Suppressor macrophage treated with lipopolysaccharide for 1 hour (primary cell): ENCODE measurements at regions not wholly inside any gene's neighbourhood (a gene's known extent, or its start where the extent isn't known, plus 50 kb on each side); places are given as distances from the start of the nearest gene placed in this dataset.

Source experiments
- DNase-seq, 3 donors: peaks; one replicate each; pipeline ENCODE4 v3.0.0-alpha.2; 2020 to 2022

DNA sequence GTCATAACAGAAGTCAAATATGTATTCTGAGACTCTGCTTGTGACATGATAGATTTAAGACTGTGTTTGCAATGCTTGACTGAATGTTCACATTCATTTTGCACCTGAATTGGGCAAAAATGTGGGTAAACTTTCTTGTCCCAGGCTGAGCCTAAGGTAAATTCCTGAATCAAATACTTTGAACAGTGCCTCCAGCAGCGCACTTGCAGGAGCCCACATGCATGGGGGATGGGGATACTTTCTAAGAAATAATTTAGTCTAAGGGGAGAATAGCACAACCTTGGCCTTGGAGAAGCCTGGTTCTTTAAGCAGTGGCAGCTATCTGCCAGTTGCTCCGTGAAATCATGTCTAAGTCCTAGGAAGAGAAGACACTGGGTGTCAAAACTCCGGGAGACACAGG, 163.5 kb upstream of the EGFLAM start:
- no peak for DNase-seq

DNA sequence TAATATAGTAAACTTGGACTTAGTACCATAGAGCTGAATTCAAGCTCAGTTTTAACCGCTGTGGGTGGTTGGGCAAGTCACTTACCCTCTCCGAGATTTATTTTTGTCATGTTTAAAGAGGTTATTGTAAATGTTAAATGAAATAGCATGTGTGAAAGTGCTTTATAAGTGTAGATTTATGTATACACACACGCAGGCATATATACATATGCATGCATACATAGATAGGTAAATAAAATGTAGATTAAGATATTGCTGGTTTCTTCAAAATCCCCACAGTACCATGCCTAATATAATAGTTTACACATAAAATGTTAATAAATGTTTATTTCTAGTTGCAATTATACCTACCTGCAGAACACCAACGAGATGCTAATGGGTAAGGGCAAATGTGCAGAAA, 164.5 kb upstream of the EGFLAM start:
- no peak for DNase-seq

DNA sequence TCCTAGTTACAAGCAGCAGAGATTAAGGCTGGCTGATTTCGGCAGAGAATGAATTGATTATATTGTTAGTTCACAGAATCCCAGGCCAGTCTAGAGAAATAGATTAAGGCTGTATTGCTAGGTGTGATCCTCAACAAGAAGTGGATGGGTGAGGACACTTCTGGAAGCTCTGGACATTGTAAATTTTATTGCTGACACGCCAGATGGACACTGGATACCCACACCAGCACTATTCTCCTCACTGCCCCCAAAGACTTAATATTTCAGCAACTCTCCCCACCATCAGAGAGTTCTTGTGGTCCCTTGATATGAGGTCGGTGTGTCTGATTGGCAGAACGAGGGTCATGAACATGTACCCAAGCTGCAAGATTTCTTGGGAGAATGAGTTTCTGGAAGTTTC, 171.6 kb upstream of the EGFLAM start:
- no peak for DNase-seq

DNA sequence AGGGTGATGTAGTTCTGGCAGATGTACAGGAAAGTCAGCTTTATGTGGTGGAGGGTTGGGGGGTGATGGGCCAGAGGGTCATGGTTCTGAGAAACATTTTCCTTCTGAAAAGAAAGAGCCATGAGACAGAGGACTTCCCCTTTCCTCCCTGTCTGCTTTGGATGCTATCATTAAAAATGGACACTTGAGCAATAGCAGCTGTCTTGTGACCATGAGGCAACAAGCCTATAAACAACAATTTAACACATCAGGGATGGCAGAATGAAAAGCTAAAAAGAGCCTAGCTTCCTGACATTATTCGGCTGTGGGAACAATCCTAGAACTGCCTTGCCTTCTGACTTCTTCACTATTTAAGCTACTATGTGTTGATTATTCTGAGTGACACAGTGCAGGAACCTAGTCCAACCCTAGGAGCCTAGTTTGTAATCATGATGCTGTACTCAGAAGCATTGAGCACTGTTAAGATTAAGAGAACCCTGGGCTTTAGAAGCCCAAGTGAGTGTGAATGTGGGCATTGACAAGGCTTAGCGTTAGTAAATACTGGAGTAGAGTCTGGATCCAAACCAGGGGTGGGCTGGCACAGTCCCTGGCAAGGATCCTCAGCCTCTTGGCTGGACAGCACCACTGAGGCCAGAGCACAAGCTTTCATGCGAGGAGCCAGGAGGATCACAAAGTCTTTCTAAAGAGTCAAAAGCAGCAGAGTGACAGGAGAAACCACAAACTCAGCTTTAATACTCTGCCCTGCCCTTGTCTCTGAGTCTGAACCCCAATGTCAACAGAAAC, 178.5 kb upstream of the EGFLAM start:
- peak; percentile 46 to 55 (median 53) for DNase-seq

DNA sequence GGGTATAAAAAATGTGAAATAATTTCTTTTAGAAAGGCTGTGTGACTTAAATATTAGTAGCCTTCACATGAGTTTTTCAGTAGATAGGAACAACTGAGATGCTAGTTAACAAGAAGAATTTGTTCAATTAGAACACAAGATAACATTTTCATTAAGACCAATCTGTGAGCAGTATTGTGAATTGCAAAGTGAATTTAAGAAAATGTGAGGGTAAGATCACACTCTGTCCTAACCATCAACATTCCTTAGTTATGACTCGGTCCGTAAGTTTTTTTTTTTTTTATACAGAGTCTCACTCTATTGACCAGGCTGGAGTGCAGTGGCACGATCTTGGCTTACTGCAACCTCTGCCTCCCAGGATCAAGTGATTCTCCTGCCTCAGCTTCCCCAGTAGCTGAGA, 180.2 kb upstream of the EGFLAM start:
- DNase-seq, result no peak

DNA sequence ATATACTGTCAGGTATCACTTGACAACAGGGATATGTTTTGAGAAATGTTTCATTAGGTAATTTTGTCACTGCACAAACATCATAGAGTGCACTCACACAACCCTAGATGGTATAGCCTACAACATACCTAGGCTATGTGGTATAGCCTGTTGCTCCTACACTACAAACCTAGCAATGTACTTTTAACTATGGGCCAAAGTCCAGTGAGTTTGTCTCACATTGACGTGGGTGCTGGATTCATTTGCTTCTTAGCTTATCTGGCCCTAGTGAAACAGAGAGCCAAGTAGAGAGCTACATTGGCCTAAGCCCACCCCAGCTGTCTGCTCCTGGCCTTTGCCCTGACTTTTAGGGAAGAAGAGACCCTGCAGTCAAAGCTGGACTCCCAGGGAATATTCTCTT, 180.7 kb upstream of the EGFLAM start:
- DNase-seq, result no peak

DNA sequence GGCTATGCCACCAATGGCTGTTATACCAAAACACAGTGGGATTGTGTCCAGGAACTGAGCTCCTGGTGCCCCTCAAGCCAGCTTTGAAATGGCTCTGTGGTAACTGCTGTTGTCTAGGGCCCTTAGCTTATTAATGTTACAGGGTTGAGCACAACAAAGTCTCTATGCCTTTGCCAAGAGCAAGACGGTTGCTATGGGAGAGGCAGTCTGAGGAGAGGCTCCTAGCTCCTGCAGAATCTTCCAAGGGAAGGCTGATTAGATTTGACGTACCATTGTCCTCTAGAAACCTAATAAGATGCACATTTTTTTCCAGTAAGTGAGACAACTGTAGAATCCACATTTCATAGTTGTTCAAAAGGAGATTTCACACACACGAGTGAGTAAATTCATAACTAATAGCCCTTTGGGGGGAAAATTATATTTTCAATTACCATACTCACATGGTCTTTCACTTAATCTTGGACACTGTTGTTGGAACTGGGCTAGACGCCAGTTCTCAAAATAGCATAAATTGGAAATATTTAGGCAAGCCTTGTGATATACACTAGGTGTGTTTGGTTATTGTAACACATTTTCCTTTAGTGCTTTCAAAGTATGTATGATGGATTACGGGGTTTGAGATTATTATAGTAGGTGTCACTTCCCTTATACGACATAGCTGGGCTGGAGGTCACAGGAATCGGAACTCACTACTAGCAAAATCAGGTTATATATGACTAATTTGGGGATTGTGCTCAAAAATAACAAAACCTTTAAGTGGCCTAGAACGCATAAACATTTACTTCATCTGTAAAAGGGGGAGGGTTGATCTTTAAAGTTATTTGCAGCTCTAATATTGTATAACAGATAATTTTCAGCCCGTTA, 186.3 kb upstream of the EGFLAM start:
- no peak for DNase-seq

DNA sequence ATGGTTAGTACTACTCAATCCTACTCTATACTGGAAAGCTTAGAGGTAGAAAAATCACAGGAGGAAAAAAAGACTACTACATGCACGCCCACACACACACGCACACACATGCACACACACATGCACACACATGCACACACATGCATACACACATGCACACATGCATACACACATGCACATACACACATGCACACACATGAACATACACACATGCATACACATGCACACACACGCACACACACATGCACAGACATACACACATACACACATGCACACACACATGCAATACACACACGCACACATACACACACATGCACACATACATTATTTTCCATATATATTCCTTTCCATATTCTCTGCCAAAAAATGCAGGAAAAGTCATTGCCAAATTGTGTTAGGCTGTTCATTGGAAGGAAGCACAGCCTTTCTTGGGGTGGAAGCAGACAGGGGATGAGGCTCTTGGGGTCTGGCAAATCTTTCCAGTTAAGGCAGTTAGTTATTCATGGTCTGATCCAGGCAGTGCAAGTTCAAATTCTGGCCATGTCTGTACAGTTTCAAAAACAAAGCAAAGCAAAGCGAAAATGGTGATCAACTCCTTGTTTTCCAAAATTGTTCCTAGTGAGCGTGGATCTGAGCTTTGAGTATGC, 187.9 kb upstream of the EGFLAM start:
- no peak for DNase-seq

DNA sequence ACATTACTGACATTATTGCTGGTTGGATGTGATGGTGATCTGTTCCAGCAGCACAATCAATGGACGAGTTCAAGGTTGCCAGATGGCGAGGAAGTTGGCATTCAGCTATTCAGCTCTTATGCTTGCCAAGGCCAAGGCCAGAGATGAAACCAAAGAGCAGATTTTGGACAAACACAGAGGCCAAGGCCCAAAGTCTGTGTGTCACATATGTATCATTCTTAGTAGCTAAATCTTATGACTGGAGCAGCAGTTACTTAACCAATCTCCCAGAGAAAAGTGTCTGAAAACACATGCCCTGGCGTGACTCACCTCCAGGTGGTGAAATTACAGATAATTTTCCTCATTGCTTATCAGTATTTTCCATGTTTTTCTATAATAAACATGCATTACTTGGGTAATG, 189.0 kb upstream of the EGFLAM start:
- DNase-seq, result no peak

DNA sequence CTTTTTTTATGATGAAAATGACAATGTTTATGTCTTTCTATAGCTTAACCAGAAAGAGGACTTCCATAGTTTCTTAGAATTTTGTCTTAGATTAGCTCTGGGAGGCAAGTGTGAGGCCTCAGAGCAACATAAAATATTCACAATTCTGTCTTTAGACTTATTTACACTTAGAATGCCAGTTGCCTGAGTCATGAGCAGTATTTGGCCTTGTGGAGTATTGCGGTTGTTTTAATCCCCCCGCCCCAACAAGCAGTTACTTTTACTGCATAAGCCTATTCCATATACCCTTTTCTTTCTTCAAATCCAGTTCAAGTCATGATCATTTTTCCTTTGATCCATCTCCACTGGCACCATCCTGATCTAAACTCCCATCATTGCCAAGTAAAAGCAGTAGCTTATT, 198.0 kb upstream of the EGFLAM start:
- no peak for DNase-seq

DNA sequence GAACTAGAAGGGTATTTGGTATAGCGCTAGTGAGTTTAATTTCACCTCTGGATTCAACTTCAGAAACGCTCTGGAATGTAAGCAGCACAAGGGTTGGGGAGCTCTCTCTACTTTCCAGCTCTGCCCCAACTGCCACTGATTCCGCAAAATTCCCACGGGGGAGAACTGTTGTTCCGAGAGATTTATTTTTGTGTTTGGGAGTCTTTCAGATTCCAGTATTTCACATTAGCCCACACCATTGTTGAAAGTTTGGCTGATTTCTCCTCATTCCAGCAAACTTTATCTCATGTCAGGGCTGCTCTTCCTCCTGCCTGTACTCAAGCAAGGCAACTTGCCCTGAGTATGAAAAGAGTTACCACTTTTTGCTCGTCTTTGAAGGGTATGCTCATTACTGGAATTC, 198.5 kb upstream of the EGFLAM start:
- no peak for DNase-seq

DNA sequence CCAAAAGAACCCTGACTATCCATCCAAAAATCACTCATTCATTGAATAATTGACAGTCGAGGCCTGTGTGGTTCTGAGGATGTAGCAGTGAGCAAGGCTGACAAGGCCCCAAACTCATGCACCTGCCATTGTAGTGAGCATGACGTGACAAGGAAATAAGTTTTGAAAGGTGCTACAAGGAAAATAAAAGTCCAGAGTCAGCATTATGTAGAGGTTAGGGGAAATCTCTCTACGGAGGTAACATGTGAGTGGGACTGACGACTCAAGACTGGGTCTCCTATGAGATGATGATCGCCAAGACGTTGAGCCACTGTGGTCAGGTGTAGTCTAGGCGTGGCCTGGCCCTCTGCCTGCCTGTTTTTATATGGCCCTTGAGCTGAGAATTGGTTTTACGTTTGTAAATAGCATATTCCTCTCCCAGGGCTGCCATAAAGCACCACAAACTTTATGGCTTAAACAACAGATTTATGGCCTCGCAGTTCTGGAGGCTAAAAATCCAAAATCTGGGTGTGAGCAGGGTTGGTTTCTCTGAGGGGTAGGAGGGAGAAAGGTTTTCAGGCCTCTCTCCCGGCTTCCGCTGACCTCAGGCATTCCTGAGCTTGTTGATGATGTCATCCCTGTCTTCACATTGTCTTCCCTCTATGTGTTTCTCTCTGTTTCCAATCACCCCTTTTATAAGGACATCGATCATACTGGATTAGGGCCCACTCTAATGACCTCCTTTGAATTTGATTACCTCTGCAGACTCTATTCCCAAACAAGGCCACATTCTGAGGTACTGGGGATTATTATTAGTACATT, 206.4 kb upstream of the EGFLAM start:
- no peak for DNase-seq

DNA sequence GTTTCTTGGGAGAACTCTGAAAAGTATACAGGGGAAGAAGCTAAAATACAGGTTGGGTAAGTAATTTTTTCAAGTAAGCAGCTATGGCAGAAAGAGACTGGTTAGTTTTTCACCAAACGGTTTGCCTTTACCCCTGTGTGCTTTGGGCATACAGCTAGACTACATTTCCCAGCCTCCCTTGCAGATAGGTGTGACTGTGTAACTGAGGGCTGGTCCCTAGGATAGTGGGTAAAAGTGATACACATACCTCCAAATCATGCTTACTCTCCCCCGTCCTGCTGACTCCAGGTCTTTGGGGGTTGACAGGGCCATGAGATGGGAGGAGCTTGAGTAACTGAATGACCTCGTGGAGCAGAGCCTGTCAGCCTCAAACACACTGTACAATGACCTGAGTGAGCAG, 208.6 kb upstream of the GDNF start:
- DNase-seq, result no peak

DNA sequence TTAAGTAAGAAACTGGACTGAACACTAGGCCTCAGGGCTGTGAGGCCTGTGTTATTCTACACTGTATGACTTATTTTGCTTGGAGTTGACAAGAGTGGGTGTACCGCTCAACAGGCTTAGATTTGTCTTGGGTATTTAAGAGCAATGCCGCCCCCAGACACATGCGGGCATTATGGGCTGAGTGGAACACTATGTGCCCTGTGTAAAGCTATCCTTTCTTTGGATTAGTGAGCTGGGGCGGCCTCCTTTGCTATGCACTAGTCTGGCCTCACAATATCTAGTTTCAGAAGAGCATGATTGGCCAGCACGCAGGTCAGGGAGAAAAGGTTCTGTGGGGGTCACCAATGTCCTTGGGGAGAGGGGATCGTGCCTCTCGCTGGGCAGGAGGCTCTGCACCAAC, 206.3 kb upstream of the GDNF start:
- DNase-seq, result no peak

DNA sequence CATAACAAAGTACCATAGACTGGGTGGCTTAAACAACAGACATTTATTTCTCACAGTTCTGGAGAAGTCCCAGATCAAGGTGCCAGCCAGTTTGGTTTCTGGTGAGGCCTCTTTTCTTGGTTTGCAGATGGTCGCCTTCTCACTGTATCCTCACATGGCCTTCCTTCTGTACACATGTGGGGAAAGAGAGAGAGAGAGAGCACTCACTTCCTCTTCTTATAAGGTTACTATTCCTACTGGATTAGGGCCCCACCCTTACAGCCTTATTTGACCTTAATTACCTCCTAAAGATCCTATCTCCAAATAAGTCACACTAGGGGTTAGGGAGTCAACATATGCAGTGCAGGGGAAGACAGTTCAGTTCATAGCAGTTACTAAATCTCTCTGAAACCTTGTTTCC, 205.6 kb upstream of the GDNF start:
- no peak for DNase-seq

DNA sequence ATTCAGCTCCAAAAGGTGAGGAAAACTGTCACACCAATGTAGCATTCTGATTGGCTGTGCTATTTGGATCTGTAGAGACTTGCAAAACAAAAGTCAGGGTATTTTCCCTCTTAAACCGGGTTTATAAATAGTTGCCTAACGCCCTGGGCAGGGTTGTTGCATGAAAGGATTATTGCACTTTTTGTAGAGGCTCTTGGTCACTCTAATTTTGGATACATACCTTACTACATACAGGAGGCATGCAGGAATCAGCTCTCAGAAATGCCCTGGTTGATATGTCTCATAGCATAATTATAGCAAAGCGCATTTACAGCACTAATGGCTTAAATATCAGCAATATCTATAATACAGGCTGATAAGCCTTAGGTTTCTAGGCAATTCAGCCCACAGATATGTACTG, 200.0 kb upstream of the GDNF start:
- DNase-seq, result no peak

DNA sequence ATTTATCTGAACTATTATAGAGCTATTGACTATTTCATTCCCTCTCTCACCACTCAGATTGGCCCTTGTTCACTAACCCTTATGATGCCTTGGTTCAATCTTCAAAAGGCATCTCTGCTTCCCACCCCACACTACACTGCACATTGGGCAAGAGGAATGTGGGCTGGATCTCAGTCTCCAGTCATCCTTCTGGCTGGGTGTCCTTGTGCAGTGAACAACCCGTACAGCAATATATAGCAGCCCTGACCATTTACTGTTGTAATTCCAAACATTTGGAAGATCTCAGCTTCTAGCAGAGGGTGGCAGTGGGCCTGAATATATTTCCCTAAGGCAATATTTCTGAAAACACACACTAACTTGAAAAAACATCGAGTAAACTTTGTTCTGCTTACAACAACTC, 199.2 kb upstream of the GDNF start:
- no peak for DNase-seq

DNA sequence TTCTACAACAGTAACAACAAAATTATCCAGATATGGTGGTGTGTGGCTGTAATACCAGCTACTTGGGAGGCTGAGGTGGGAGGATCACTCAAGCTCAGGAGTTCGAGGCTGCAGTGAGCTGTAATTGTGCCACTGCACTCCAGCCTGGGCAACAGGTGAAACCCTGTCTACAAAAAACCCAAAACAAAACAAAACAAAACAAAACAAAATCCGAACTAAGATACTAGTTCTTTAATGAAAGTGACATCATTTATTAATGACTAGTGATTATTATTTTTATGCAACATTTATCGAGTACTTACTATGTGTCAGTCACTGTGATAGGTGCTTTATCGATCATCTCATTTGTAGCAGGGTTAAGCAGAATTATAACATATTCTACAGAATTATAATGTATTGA, 196.9 kb upstream of the GDNF start:
- no peak for DNase-seq

DNA sequence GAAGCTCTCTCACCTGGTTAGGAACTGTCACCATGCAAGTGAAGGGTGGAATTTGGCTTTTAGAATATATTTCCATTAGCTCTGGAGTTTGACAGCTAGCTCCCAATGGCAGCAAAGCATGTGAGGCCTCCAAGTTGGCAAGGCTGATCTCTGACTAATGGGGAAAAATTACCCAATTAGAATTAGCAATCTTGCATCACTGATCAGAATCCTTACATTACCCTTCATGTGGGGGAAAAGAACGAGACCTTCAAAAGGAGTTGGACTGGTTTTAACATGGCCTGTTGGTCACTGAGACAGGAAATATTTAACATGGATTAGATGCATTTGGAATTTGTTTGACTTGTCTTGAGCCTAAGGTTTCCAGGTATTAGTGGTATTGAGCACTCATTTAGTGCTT, 192.3 kb upstream of the GDNF start:
- no peak for DNase-seq

DNA sequence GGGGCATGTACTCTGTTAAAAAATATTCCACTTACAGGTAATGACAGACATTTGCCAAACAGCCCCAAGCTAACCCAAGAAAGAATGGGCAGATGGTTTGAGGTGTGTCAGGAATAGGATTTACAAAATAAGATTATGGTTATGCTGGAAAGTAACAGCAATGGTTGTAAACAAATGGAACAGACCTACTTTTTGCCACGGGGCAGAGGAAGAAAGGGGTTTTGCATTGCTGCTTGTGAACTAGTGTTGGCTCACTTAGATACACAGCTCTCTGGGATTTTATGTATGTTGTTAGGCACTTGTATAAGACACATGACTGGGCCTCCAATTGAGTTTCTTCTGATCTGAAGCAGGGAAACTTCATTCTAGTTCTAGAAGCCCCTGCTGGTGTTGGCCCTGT, 191.5 kb upstream of the GDNF start:
- no peak for DNase-seq

DNA sequence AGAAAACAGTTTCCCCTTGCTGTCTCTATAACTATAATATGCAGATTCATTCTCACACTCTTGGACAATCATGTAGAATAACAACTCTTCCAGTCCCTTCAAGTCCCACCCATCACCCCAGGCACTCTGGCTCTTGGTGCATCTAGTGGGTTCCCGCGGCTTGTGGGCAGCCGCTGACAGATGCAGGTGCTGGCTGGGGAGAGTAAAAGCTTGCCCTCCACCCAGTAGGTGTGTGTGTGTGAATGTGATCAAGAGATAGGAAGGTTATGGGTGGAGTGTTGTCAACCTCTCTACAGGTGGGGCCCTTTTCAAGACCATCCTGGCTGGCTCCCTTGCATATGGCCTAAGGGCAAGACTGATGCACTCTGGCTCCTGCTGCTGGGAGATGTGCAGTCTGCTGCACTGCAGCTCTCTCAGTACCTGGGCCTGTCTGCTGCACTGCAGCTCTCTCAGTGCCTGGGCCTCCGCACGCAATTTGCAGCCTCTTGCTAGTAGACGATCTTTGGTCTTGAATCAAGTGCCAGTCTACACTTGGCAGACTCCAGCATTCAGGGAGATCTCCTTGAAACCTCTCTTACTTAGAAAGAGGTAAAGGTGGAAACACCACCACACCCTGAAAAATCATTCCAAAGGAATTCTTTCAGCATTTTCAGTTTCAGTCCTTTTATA, 189.7 kb upstream of the GDNF start:
- no peak for DNase-seq

DNA sequence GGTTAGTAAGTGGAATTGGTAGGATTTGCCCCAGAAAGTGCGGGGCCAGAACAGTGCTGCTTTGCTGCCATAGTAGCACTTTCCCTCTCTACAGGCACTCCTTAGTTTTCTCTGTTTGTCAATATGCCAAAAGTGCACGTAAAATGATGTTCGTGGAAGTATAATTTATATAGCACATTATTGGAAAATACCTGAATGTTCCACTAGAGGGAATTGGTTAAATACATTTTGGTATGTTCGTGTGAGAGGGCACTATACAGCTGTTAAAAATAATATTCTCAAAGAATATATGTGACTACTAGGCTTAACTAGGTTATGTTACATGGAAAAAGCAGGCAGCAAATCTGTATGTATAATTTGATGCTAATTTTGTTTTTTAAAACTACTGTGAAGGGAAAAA, 184.0 kb upstream of the GDNF start:
- DNase-seq, result no peak

DNA sequence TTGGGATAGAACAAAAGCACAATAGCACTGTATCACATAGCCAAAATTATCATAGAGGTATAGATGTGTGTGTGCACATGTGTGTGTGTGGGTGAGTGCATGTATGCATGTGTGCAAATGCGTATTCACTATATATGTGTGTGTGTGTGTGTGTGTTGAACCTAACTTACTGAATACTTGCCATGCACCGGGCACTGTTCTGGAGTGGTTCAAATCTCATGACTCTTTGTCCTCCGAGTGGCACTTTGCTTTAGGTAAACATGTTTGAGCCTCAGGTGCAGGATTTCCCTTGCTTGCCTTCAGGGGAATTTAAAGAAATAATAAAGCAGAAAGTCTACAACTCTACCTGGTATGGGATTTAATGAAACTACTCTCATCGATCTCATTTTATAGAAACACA, 183.5 kb upstream of the GDNF start:
- no peak for DNase-seq
